ENCODE measurements at regions not wholly inside any gene's neighbourhood (a gene's known extent, or its start where the extent isn't known, plus 50 kb on each side); places are given as distances from the start of the nearest gene placed in this dataset.

DNA sequence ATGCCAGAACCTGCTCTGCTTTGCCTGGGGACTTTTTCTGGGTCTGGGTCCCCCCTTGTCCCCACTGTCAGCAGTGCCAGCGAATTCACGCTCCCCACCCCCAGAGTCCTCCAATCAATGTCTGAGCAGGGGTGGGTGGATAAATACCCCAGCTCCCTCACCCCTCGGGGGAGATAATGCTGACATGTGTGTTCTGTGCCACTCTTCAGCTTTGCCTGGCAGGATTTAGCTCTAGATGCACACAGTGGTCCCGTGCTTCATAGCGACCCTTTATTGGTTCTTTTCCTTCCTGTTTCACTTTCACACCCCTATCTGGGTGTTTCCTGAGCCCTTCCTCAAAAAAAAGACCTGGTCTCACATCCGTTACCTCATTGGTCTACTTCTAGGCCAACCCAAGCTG, 277.0 kb downstream of the NPIPA8 start:
- DNase-seq (ENCODE audit: low spot score) = no peak
- CTCF ChIA-PET = no interaction called here
- TF ChIP-seq, protein P1, sequence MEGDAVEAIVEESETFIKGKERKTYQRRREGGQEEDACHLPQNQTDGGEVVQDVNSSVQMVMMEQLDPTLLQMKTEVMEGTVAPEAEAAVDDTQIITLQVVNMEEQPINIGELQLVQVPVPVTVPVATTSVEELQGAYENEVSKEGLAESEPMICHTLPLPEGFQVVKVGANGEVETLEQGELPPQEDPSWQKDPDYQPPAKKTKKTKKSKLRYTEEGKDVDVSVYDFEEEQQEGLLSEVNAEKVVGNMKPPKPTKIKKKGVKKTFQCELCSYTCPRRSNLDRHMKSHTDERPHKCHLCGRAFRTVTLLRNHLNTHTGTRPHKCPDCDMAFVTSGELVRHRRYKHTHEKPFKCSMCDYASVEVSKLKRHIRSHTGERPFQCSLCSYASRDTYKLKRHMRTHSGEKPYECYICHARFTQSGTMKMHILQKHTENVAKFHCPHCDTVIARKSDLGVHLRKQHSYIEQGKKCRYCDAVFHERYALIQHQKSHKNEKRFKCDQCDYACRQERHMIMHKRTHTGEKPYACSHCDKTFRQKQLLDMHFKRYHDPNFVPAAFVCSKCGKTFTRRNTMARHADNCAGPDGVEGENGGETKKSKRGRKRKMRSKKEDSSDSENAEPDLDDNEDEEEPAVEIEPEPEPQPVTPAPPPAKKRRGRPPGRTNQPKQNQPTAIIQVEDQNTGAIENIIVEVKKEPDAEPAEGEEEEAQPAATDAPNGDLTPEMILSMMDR (conservative IDR thresholded peaks at IDR 0.05; ENCODE audit: low read depth) = no peak
- POLR2A ChIA-PET (ENCODE audit: low non-redundant PET) = no interaction called here
- H3K27ac ChIP-seq = no peak overlapping the region

DNA sequence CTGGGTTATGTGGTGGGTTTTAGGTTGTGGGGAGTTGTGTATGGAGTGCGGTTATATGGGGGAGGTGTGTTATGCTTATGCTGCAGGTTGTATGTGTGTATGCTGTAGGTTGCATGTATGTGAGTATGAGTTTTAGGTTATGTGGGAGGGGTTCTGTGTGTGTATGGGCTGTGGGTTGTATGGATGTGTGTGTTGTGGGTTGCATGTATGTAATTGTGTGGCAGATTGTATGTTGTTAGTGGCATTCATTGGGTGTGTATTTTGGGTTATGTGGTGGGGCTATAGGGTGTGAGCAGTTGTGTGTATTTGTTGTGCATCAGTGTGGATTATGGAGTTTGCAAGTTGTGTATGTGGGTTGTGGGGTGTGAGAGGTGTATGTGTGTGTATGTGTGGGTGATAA, 277.4 kb downstream of the NPIPA8 start:
- no peak overlapping the region for H3K27ac ChIP-seq
- TF ChIP-seq, protein P1 (conservative IDR thresholded peaks at IDR 0.05; ENCODE audit: low read depth) = no peak
- ChIA-PET POLR2A (ENCODE audit: low non-redundant PET) (no interaction called here), CTCF (no interaction called here)
- DNase-seq (ENCODE audit: low spot score) = no peak

DNA sequence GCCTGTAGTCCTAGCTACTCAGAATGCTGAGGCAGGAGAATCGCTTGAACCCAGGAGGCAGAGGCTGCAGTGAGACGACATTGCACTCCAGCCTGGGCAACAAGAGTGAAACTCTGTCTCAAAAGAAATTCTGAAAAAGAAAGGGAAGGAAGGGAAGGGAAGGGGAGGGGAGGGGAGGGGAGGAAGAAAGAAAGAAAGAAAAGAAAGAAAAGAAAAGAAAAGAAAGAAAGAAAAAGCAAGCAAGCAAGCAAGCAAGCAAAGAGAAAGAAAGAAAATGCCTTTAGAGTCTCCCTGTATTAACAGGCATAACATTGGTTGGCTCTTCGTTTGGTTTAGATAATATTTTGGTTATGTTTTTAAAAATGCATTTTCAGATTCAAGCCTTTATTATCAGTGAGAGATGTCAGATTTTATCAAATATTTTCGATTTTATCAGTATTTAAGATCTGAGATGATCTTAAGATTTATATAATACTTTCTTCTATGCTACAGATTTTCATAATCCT, 281.1 kb downstream of the NPIPA8 start:
- TF ChIP-seq, protein P1 (conservative IDR thresholded peaks at IDR 0.05; ENCODE audit: low read depth) = no peak
- ChIA-PET POLR2A (ENCODE audit: low non-redundant PET) (no interaction called here), CTCF (no interaction called here)
- H3K27ac ChIP-seq = no peak overlapping the region
- no peak for DNase-seq (ENCODE audit: low spot score)

DNA sequence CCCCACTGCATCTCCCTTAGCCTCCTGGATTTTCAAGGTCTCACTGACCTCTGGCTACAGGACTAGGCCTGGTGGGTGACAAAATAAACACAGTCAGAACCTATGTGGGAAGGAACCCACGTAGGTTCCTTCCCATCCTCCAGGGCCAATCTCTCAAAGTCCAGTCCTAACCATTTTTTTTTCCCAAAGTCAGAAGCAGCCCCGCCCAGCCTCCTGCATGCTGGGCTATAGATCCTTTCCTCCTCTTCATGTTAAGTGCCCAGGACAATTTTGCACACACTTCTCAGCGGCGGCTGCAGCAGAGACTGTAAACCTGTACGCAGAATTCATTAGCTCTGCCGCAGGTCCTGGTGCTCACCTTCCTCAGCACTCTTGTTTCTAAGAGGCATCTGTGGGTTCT, 285.8 kb downstream of the NPIPA8 start:
- no peak overlapping the region for H3K27ac ChIP-seq
- TF ChIP-seq, protein P1 (conservative IDR thresholded peaks at IDR 0.05; ENCODE audit: low read depth) = no peak
- ChIA-PET CTCF (no interaction called here), POLR2A (ENCODE audit: low non-redundant PET) (interaction anchor here (0.6 kb wide), 1 partner anchor 569 kb away, joined by 3 read pairs; no protein-coding TSS in a partner anchor)
- DNase-seq (ENCODE audit: low spot score) = no peak

DNA sequence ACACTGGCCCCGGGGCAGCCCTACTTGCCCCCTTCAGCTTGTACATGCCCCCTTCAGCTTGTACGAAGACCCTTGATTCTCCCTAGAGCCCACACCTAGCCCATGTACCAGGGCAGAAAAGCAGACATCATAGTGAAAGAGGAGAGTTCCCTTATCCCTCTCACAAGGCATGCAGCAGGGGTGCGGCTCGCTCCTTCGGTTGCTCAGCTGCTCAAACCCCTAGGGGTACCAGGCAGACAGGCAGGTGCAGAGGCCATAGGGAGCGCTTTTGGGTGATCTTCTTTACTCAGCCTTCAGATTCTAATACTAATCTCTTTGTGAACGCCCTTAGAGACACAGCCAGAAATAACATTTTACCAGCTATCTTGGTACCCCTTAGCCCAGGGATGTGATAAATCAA, 286.3 kb downstream of the NPIPA8 start:
- no peak for DNase-seq (ENCODE audit: low spot score)
- no peak overlapping the region for H3K27ac ChIP-seq
- POLR2A ChIA-PET (ENCODE audit: low non-redundant PET) = no interaction called here
- CTCF ChIA-PET = no interaction called here
- TF ChIP-seq, protein P1 (conservative IDR thresholded peaks at IDR 0.05; ENCODE audit: low read depth) = no peak

DNA sequence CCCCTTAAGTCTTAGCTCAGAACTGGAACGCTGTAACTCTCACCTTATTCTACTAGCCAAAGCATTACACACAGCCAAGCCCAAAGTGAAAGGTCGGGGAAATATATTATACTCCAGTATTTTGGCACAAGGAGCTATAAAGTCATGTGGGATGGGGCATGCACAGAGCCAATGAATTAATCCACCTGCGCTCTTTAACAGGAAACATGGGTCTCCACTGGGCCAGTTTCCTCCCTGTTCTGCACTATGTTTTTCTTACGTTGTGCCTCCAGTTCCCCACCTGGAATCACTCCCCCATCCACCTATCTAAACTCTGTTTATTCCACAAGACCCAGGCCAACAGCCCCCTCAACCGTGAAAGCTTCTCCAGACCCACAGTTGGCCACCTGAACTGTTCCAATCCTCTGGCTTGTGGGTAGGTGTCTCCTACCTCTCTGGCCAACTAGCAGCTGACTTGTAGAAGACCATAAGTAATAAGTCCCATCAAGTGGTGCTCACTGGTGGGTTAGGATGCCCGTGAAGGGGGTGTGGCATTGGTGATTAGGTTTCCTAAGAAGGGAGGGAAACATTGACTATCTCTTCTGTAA, 286.9 kb downstream of the NPIPA8 start:
- CTCF ChIA-PET = no interaction called here
- DNase-seq (ENCODE audit: low spot score) = no peak
- TF ChIP-seq, protein P1 (conservative IDR thresholded peaks at IDR 0.05; ENCODE audit: low read depth) = no peak
- no peak overlapping the region for H3K27ac ChIP-seq
- POLR2A ChIA-PET (ENCODE audit: low non-redundant PET) = no interaction called here

Data from RWPE1 (cell line).